HepG2 (cell line): ENCODE measurements at regions not wholly inside any gene's neighbourhood (a gene's known extent, or its start where the extent isn't known, plus 50 kb on each side); places are given as distances from the start of the nearest gene placed in this dataset.

Experiments
- ATAC-seq: fragments of 200-7000 bp; cut with Tn5 transposase; 3 replicates; pipeline ENCODE4 v1.9.1; 2020; ENCODE audit warnings: mild to moderate bottlenecking, moderate library complexity
- BruUV-seq: library from RNA; stranded (reverse); fragments of 400-500 nt; replicated peaks from 2 replicates; lab custom pipeline; 2021; lab: Mats Ljungman, UMichigan
- CTCF ChIA-PET: fragments of 300-600 bp; formaldehyde crosslinking; extraction: SDS; loops from one replicate; lab custom pipeline; 2021; ENCODE audit warnings: low total read pairs, inconsistent platforms, low intra/inter-chr PET ratio; lab: Yijun Ruan, JAX
- POLR2A ChIA-PET: fragments of 350-600 bp; sonication (Branson Sonifier 250); formaldehyde crosslinking; loops from one replicate; lab custom pipeline; 2020; ENCODE audit warnings: antibody characterized with exemption, inconsistent platforms; lab: Yijun Ruan, JAX
- DNase-seq: peaks from one replicate; pipeline ENCODE4 v3.0.0-alpha.2; 2015; ENCODE audit warnings: low spot score
- FAIRE-seq: peaks from 3 replicates; lab custom pipeline; 2011; peaks lifted over from hg19 to GRCh38; lab: Jason Lieb, UNC
- H2AFZ ChIP-seq: one replicate; pipeline ENCODE4 v1.6.1; 2011; ENCODE audit warnings: low read length, inconsistent platforms
- H3K27ac ChIP-seq: fragments of 300-600 bp; 3 replicates; pipeline ENCODE4 v1.8.0; 2011; ENCODE audit warnings: mixed run types, mild to moderate bottlenecking, mixed read lengths, low read length, inconsistent platforms; ENCODE audit not compliant: insufficient read depth; ENCODE audit errors: extremely low read length
- H3K27me3 ChIP-seq, 2 experiments: fragments of 200-600 bp in 1 of 2; 2 replicates in 1 of 2; 3 replicates in 1 of 2; pipeline versions ENCODE4 v1.6.0 to v1.8.0; 2011; ENCODE audit warnings: low read length in 2 of 2, mild to moderate bottlenecking in 2 of 2, moderate library complexity in 2 of 2, inconsistent platforms in 1 of 2; ENCODE audit not compliant: insufficient read depth in 2 of 2, control insufficient read depth in 1 of 2
- H3K36me3 ChIP-seq, 2 experiments: fragments of 200-600 bp in 1 of 2; replicated peaks in 1 of 2; 2 replicates in 1 of 2; 3 replicates in 1 of 2; pipeline versions ENCODE4 v1.5.1 to v1.8.0; 2011; ENCODE audit warnings: low read length in 2 of 2, inconsistent platforms in 1 of 2; ENCODE audit not compliant: insufficient read depth in 2 of 2, control insufficient read depth in 1 of 2
- H3K4me1 ChIP-seq: 2 replicates; pipeline ENCODE4 v1.5.1; 2012; ENCODE audit warnings: low read length, inconsistent platforms; ENCODE audit not compliant: insufficient read depth
- H3K4me2 ChIP-seq: 2 replicates; pipeline ENCODE4 v1.6.0; 2011; ENCODE audit warnings: low read depth, low read length, inconsistent platforms
- H3K4me3 ChIP-seq, 3 experiments: fragments of 200-600 bp in 1 of 3; sonication (generic), shearing (Covaris generic) in 1 of 3; replicated peaks in 1 of 3; 2 replicates each; pipeline ENCODE4 v1.5.1; 2011 to 2016; ENCODE audit warnings: low read length in 3 of 3, inconsistent platforms in 2 of 3, low read depth in 2 of 3, mild to moderate bottlenecking in 2 of 3, control low read depth in 1 of 3, mixed read lengths in 1 of 3; ENCODE audit not compliant: insufficient read depth in 1 of 3
- H3K79me2 ChIP-seq: one replicate; pipeline ENCODE4 v1.6.1; 2011; ENCODE audit warnings: low read length, inconsistent platforms; ENCODE audit not compliant: insufficient read depth
- H3K9ac ChIP-seq: 2 replicates; pipeline ENCODE4 v1.6.0; 2011; ENCODE audit warnings: mild to moderate bottlenecking, low read depth, low read length, inconsistent platforms; ENCODE audit not compliant: insufficient read depth
- H3K9me3 ChIP-seq: 2 replicates; pipeline ENCODE4 v1.5.1; 2012; ENCODE audit warnings: mild to moderate bottlenecking, low read length
- H4K20me1 ChIP-seq: 2 replicates; pipeline ENCODE4 v1.6.0; 2011; ENCODE audit warnings: inconsistent platforms, mild to moderate bottlenecking, low read length, moderate library complexity; ENCODE audit not compliant: insufficient read depth
- EZH2 ChIP-seq: conservative IDR thresholded peaks from 2 replicates; pipeline ENCODE4 v1.6.1; 2012; ENCODE audit warnings: mild to moderate bottlenecking, low read depth, low read length, moderate library complexity
- ZNF251 ChIP-seq: sonication (generic); formaldehyde crosslinking; IDR thresholded peaks from 2 replicates; pipeline ENCODE4 v1.9.0; 2021; ENCODE audit warnings: mild to moderate bottlenecking, missing genetic modification reagents
- WGBS: methylation state at CpG from one replicate; pipeline ENCODE4 v1.1.6; 2017; ENCODE audit warnings: low lambda C conversion rate; 5-methylcytosine and 5-hydroxymethylcytosine counted together
- in situ Hi-C: cut with HindIII; loops from 2 replicates; pipeline ENCODE4 v1.10.0; 2017; ENCODE audit warnings: low pct_unique_long_range_greater_than_20kb; ENCODE audit not compliant: extremely low pct_ligation_motif_present
- intact Hi-C: fragments of 100-400 bp; cut with micrococcal nuclease; formaldehyde crosslinking; loops from one replicate; pipeline ENCODE4 v1.10.0; 2022; ENCODE audit not compliant: unreplicated experiment
- TF ChIP-seq, protein P1 (sequence below): sonication (generic); formaldehyde crosslinking; IDR thresholded peaks from 2 replicates; pipeline ENCODE4 v1.5.1; 2020; ENCODE audit warnings: mild to moderate bottlenecking, missing genetic modification reagents, moderate library complexity
- TF ChIP-seq, protein P2 (sequence below): IDR thresholded peaks from 2 replicates; pipeline ENCODE4 v1.6.1; 2016; ENCODE audit warnings: low read depth, control low read depth
- TF ChIP-seq, protein P3 (sequence below): sonication (generic); formaldehyde crosslinking; conservative IDR thresholded peaks from 2 replicates; pipeline ENCODE4 v1.8.1; 2023; ENCODE audit warnings: missing genetic modification reagents
- TF ChIP-seq, protein P4 (sequence below): sonication (generic); formaldehyde crosslinking; IDR thresholded peaks from 2 replicates; pipeline ENCODE4 v1.5.1; 2020; ENCODE audit warnings: mild to moderate bottlenecking, missing genetic modification reagents, borderline replicate concordance

DNA sequence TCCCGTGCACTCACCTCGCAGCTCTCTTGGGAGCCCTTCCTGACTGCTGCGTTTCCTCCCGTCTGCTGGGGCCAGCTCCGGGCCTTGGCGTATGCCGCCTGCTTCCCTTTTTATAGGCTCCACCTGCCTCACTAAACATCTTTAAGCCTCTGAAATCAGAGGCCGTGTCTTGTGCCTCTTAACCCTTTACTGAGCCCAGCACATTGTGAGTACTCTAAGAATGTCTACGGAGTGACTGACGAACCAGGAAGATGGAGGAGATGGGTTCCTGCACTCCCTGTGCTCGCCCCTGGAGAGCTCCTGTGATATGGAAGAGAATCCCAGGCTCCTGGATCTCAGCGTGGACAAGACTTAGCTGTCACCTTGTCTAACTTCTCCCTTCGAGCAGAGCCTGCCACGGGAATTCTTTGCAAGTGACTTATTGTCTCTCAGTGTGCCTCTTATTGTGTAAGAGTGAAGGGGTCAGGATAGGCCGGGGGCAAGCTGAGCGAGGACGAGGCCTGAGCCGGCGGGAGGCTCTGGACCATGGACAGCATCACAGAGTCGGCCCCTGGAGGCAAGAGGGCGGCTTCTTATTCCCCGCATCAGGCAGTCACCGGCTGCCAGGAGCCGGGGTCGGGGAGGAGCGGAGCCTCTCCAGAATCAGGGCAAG lies 70.9 kb upstream of the CCDC167 start (continued):
- TF ChIP-seq ZNF251 = no peak
- TF ChIP-seq, protein P1, sequence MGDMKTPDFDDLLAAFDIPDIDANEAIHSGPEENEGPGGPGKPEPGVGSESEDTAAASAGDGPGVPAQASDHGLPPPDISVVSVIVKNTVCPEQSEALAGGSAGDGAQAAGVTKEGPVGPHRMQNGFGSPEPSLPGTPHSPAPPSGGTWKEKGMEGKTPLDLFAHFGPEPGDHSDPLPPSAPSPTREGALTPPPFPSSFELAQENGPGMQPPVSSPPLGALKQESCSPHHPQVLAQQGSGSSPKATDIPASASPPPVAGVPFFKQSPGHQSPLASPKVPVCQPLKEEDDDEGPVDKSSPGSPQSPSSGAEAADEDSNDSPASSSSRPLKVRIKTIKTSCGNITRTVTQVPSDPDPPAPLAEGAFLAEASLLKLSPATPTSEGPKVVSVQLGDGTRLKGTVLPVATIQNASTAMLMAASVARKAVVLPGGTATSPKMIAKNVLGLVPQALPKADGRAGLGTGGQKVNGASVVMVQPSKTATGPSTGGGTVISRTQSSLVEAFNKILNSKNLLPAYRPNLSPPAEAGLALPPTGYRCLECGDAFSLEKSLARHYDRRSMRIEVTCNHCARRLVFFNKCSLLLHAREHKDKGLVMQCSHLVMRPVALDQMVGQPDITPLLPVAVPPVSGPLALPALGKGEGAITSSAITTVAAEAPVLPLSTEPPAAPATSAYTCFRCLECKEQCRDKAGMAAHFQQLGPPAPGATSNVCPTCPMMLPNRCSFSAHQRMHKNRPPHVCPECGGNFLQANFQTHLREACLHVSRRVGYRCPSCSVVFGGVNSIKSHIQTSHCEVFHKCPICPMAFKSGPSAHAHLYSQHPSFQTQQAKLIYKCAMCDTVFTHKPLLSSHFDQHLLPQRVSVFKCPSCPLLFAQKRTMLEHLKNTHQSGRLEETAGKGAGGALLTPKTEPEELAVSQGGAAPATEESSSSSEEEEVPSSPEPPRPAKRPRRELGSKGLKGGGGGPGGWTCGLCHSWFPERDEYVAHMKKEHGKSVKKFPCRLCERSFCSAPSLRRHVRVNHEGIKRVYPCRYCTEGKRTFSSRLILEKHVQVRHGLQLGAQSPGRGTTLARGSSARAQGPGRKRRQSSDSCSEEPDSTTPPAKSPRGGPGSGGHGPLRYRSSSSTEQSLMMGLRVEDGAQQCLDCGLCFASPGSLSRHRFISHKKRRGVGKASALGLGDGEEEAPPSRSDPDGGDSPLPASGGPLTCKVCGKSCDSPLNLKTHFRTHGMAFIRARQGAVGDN (CRISPR knock-in tag) = 0 out of 2 replicates have a peak, but pooled peaks have one; percentile 10
- TF ChIP-seq, protein P2, sequence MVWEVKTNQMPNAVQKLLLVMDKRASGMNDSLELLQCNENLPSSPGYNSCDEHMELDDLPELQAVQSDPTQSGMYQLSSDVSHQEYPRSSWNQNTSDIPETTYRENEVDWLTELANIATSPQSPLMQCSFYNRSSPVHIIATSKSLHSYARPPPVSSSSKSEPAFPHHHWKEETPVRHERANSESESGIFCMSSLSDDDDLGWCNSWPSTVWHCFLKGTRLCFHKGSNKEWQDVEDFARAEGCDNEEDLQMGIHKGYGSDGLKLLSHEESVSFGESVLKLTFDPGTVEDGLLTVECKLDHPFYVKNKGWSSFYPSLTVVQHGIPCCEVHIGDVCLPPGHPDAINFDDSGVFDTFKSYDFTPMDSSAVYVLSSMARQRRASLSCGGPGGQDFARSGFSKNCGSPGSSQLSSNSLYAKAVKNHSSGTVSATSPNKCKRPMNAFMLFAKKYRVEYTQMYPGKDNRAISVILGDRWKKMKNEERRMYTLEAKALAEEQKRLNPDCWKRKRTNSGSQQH (CRISPR knock-in tag) = no peak
- 0 out of 2 replicates have a peak, but pooled peaks have one; percentile 65 for TF ChIP-seq EZH2

DNA sequence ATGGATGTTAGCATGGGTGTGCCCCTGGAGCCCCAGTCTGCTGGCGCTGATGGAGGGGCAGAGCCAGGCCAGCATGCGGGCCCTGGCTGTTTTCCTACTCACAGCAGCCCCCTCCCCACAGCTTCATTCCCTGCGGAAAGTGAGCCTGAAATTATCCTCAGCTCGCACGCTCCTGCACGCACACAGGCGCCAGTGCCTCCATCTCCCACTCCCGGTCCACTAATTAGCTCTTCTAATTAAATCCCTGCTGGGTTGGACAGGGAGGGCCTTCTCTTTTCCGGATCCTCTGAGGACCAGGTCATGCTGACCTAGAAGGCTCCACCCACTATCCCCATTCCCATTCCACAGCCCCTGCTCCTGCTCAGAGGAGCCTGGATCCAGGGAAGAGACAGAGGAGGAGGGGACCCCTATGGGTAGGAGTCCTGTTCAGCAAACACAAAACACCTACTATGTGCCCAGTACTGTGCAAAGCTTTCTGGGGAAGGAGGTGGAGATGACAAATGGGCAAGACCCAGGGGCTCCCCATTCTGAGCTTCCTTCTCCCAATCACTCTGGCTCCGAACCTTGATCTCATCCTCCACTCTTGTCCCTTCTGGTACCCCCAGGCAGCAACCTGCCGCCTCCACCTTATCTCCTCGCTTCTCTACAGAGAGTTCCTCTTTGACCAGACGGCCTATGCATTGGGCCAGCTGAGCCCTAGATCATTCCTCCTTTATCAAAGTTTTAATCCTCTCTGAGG lies 70.2 kb upstream of the CCDC167 start:
- BruUV-seq = no TSS peak
- WGBS = 37% methylated on average over 13 of the region's 13 CpGs
- Histone ChIP-seq H3K27ac (no peak overlapping the region), H3K79me2 (no peaks in the 10 kb centered on the region), H3K9ac (no peak overlapping the region), H3K4me1 (no peaks in the 10 kb centered on the region), H3K9me3 (no peaks in the 10 kb centered on the region), H3K4me3 (no peak overlapping the region), H3K36me3 (no peaks in the 10 kb centered on the region), H3K4me2 (no peak overlapping the region), H3K27me3 (peaks cover 9 to 64% of the 10 kb centered on the region in 2 experiments), H4K20me1 (no peaks in the 10 kb centered on the region), H2AFZ (no peak overlapping the region)
- intact Hi-C loops = loop anchor here (10.0 kb wide), 1 partner anchor 195 kb away; no protein-coding TSS in a partner anchor
- TF ChIP-seq, protein P3, sequence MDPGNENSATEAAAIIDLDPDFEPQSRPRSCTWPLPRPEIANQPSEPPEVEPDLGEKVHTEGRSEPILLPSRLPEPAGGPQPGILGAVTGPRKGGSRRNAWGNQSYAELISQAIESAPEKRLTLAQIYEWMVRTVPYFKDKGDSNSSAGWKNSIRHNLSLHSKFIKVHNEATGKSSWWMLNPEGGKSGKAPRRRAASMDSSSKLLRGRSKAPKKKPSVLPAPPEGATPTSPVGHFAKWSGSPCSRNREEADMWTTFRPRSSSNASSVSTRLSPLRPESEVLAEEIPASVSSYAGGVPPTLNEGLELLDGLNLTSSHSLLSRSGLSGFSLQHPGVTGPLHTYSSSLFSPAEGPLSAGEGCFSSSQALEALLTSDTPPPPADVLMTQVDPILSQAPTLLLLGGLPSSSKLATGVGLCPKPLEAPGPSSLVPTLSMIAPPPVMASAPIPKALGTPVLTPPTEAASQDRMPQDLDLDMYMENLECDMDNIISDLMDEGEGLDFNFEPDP (CRISPR knock-in tag) = 0 out of 2 replicates have a peak, but pooled peaks have one; percentile 40
- TF ChIP-seq, protein P4, sequence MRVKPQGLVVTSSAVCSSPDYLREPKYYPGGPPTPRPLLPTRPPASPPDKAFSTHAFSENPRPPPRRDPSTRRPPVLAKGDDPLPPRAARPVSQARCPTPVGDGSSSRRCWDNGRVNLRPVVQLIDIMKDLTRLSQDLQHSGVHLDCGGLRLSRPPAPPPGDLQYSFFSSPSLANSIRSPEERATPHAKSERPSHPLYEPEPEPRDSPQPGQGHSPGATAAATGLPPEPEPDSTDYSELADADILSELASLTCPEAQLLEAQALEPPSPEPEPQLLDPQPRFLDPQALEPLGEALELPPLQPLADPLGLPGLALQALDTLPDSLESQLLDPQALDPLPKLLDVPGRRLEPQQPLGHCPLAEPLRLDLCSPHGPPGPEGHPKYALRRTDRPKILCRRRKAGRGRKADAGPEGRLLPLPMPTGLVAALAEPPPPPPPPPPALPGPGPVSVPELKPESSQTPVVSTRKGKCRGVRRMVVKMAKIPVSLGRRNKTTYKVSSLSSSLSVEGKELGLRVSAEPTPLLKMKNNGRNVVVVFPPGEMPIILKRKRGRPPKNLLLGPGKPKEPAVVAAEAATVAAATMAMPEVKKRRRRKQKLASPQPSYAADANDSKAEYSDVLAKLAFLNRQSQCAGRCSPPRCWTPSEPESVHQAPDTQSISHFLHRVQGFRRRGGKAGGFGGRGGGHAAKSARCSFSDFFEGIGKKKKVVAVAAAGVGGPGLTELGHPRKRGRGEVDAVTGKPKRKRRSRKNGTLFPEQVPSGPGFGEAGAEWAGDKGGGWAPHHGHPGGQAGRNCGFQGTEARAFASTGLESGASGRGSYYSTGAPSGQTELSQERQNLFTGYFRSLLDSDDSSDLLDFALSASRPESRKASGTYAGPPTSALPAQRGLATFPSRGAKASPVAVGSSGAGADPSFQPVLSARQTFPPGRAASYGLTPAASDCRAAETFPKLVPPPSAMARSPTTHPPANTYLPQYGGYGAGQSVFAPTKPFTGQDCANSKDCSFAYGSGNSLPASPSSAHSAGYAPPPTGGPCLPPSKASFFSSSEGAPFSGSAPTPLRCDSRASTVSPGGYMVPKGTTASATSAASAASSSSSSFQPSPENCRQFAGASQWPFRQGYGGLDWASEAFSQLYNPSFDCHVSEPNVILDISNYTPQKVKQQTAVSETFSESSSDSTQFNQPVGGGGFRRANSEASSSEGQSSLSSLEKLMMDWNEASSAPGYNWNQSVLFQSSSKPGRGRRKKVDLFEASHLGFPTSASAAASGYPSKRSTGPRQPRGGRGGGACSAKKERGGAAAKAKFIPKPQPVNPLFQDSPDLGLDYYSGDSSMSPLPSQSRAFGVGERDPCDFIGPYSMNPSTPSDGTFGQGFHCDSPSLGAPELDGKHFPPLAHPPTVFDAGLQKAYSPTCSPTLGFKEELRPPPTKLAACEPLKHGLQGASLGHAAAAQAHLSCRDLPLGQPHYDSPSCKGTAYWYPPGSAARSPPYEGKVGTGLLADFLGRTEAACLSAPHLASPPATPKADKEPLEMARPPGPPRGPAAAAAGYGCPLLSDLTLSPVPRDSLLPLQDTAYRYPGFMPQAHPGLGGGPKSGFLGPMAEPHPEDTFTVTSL (CRISPR knock-in tag) = no peak
- CTCF ChIA-PET = no interaction called here
- FAIRE-seq (no peak), DNase-seq (no peak), ATAC-seq (no peak)
- in situ Hi-C loops = loop anchor here (5.0 kb wide), 1 partner anchor 83 kb away; no protein-coding TSS in a partner anchor
- POLR2A ChIA-PET = no interaction called here
